HepG2 (cell line): ENCODE measurements at regions not wholly inside any gene's neighbourhood (a gene's known extent, or its start where the extent isn't known, plus 50 kb on each side); places are given as distances from the start of the nearest gene placed in this dataset.

Experiments
- ATAC-seq: fragments of 200-7000 bp; cut with Tn5 transposase; 3 replicates; pipeline ENCODE4 v1.9.1; 2020; ENCODE audit warnings: mild to moderate bottlenecking, moderate library complexity
- BruUV-seq: library from RNA; stranded (reverse); fragments of 400-500 nt; replicated peaks from 2 replicates; lab custom pipeline; 2021; lab: Mats Ljungman, UMichigan
- CTCF ChIA-PET: fragments of 300-600 bp; formaldehyde crosslinking; extraction: SDS; loops from one replicate; lab custom pipeline; 2021; ENCODE audit warnings: low total read pairs, inconsistent platforms, low intra/inter-chr PET ratio; lab: Yijun Ruan, JAX
- POLR2A ChIA-PET: fragments of 350-600 bp; sonication (Branson Sonifier 250); formaldehyde crosslinking; loops from one replicate; lab custom pipeline; 2020; ENCODE audit warnings: antibody characterized with exemption, inconsistent platforms; lab: Yijun Ruan, JAX
- DNase-seq: peaks from one replicate; pipeline ENCODE4 v3.0.0-alpha.2; 2015; ENCODE audit warnings: low spot score
- FAIRE-seq: peaks from 3 replicates; lab custom pipeline; 2011; peaks lifted over from hg19 to GRCh38; lab: Jason Lieb, UNC
- H2AFZ ChIP-seq: one replicate; pipeline ENCODE4 v1.6.1; 2011; ENCODE audit warnings: low read length, inconsistent platforms
- H3K27ac ChIP-seq: fragments of 300-600 bp; 3 replicates; pipeline ENCODE4 v1.8.0; 2011; ENCODE audit warnings: mixed run types, mild to moderate bottlenecking, mixed read lengths, low read length, inconsistent platforms; ENCODE audit not compliant: insufficient read depth; ENCODE audit errors: extremely low read length
- H3K27me3 ChIP-seq, 2 experiments: fragments of 200-600 bp in 1 of 2; 2 replicates in 1 of 2; 3 replicates in 1 of 2; pipeline versions ENCODE4 v1.6.0 to v1.8.0; 2011; ENCODE audit warnings: low read length in 2 of 2, mild to moderate bottlenecking in 2 of 2, moderate library complexity in 2 of 2, inconsistent platforms in 1 of 2; ENCODE audit not compliant: insufficient read depth in 2 of 2, control insufficient read depth in 1 of 2
- H3K36me3 ChIP-seq, 2 experiments: fragments of 200-600 bp in 1 of 2; replicated peaks in 1 of 2; 2 replicates in 1 of 2; 3 replicates in 1 of 2; pipeline versions ENCODE4 v1.5.1 to v1.8.0; 2011; ENCODE audit warnings: low read length in 2 of 2, inconsistent platforms in 1 of 2; ENCODE audit not compliant: insufficient read depth in 2 of 2, control insufficient read depth in 1 of 2
- H3K4me1 ChIP-seq: 2 replicates; pipeline ENCODE4 v1.5.1; 2012; ENCODE audit warnings: low read length, inconsistent platforms; ENCODE audit not compliant: insufficient read depth
- H3K4me2 ChIP-seq: 2 replicates; pipeline ENCODE4 v1.6.0; 2011; ENCODE audit warnings: low read depth, low read length, inconsistent platforms
- H3K4me3 ChIP-seq, 3 experiments: fragments of 200-600 bp in 1 of 3; sonication (generic), shearing (Covaris generic) in 1 of 3; replicated peaks in 1 of 3; 2 replicates each; pipeline ENCODE4 v1.5.1; 2011 to 2016; ENCODE audit warnings: low read length in 3 of 3, inconsistent platforms in 2 of 3, low read depth in 2 of 3, mild to moderate bottlenecking in 2 of 3, control low read depth in 1 of 3, mixed read lengths in 1 of 3; ENCODE audit not compliant: insufficient read depth in 1 of 3
- H3K79me2 ChIP-seq: one replicate; pipeline ENCODE4 v1.6.1; 2011; ENCODE audit warnings: low read length, inconsistent platforms; ENCODE audit not compliant: insufficient read depth
- H3K9ac ChIP-seq: 2 replicates; pipeline ENCODE4 v1.6.0; 2011; ENCODE audit warnings: mild to moderate bottlenecking, low read depth, low read length, inconsistent platforms; ENCODE audit not compliant: insufficient read depth
- H3K9me3 ChIP-seq: 2 replicates; pipeline ENCODE4 v1.5.1; 2012; ENCODE audit warnings: mild to moderate bottlenecking, low read length
- H4K20me1 ChIP-seq: 2 replicates; pipeline ENCODE4 v1.6.0; 2011; ENCODE audit warnings: inconsistent platforms, mild to moderate bottlenecking, low read length, moderate library complexity; ENCODE audit not compliant: insufficient read depth
- FOXP1 ChIP-seq, 2 experiments: fragments of 450-650 bp in 1 of 2; IDR thresholded peaks; 2 replicates each; pipeline ENCODE4 v1.6.1; 2017 to 2018; ENCODE audit warnings: antibody characterized with exemption in 1 of 2
- KLF9 ChIP-seq: IDR thresholded peaks from 2 replicates; pipeline ENCODE4 v1.6.1; 2016; ENCODE audit warnings: low read depth
- NR0B2 ChIP-seq: sonication (generic); formaldehyde crosslinking; IDR thresholded peaks from 2 replicates; pipeline ENCODE4 v1.4.0; 2020; ENCODE audit warnings: mild to moderate bottlenecking, missing genetic modification reagents
- PBX3 ChIP-seq: sonication (generic); formaldehyde crosslinking; IDR thresholded peaks from 2 replicates; pipeline ENCODE4 v1.8.1; 2023; ENCODE audit warnings: missing genetic modification reagents, inconsistent platforms, borderline replicate concordance
- PHF5A ChIP-seq: IDR thresholded peaks from one replicate; pipeline ENCODE4 v1.6.1; 2018; ENCODE audit warnings: low read depth, missing genetic modification reagents; ENCODE audit not compliant: unreplicated experiment
- SETDB1 ChIP-seq: sonication (generic); formaldehyde crosslinking; IDR thresholded peaks from 2 replicates; pipeline ENCODE4 v1.5.1; 2020; ENCODE audit warnings: missing genetic modification reagents, mild to moderate bottlenecking, borderline replicate concordance
- ZNF225 ChIP-seq: sonication (generic); formaldehyde crosslinking; IDR thresholded peaks from 2 replicates; pipeline ENCODE4 v1.4.0; 2020; ENCODE audit warnings: mild to moderate bottlenecking, missing genetic modification reagents
- ZNF264 ChIP-seq: sonication (generic); formaldehyde crosslinking; IDR thresholded peaks from 2 replicates; pipeline ENCODE4 v1.4.0; 2020; ENCODE audit warnings: missing genetic modification reagents
- ZNF615 ChIP-seq: sonication (generic); formaldehyde crosslinking; IDR thresholded peaks from 2 replicates; pipeline ENCODE4 v1.5.0; 2020; ENCODE audit warnings: mild to moderate bottlenecking, missing genetic modification reagents, borderline replicate concordance
- WGBS: methylation state at CpG from one replicate; pipeline ENCODE4 v1.1.6; 2017; ENCODE audit warnings: low lambda C conversion rate; 5-methylcytosine and 5-hydroxymethylcytosine counted together
- in situ Hi-C: cut with HindIII; loops from 2 replicates; pipeline ENCODE4 v1.10.0; 2017; ENCODE audit warnings: low pct_unique_long_range_greater_than_20kb; ENCODE audit not compliant: extremely low pct_ligation_motif_present
- intact Hi-C: fragments of 100-400 bp; cut with micrococcal nuclease; formaldehyde crosslinking; loops from one replicate; pipeline ENCODE4 v1.10.0; 2022; ENCODE audit not compliant: unreplicated experiment

DNA sequence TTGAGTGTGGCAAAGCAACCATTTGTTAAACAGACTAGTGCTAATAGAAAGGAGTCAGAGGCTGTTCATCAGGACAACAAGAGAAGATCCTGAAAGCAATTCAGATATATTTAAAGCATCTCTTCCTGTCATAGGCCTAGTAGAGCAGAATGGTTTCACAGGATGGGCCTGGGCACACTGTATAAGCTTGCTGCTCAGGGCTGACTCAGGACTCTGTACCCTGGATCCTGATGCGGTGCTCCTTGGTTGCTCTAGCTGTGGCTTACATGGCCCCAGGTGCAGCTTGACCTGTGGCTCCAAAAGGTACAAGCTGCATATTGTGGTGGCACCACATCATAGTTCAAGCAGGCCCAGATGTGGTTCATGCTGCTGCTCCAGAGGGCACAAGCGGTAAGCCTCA lies 313.4 kb downstream of the ETNK1 start:
- peaks cover 0 to 10% of the 10 kb centered on the region in 2 experiments; a peak in 1 of 5 replicates for H3K27me3 ChIP-seq
- BruUV-seq, result no TSS peak
- no peaks in the 10 kb centered on the region for H3K79me2 ChIP-seq
- ATAC-seq, result no peak
- in situ Hi-C loops (no loop called here), intact Hi-C loops (no loop called here)
- H2AFZ ChIP-seq, result no peak overlapping the region
- no peak overlapping the region for H3K4me2 ChIP-seq
- H3K36me3 ChIP-seq, result no peaks in the 10 kb centered on the region
- no peak overlapping the region for H3K27ac ChIP-seq
- ChIA-PET POLR2A (no interaction called here), CTCF (no interaction called here)
- no peak overlapping the region for H3K4me3 ChIP-seq
- H3K9me3 ChIP-seq, result no peaks in the 10 kb centered on the region
- H3K4me1 ChIP-seq, result no peaks in the 10 kb centered on the region
- no peak overlapping the region for H3K9ac ChIP-seq
- TF ChIP-seq ZNF264 (no peak), NR0B2 (no peak), PBX3 (CRISPR knock-in tag) (no peak), PHF5A (no peak), FOXP1 (IDR thresholded peaks at IDR 0.05) (no peak), FOXP1 (CRISPR knock-in tag; IDR thresholded peaks at IDR 0.05) (no peak), ZNF615 (CRISPR knock-in tag) (no peak), KLF9 (CRISPR knock-in tag) (no peak)
- H4K20me1 ChIP-seq, result no peaks in the 10 kb centered on the region
- no peak for FAIRE-seq
- 0% methylated on average over 1 of the region's 2 CpGs for WGBS
- DNase-seq, result no peak

- Histone ChIP-seq H3K79me2 (no peaks in the 10 kb centered on the region), H2AFZ (no peak overlapping the region), H3K4me1 (no peaks in the 10 kb centered on the region), H3K9me3 (no peaks in the 10 kb centered on the region), H4K20me1 (no peaks in the 10 kb centered on the region), H3K36me3 (no peaks in the 10 kb centered on the region), H3K27me3 (no peaks in the 10 kb centered on the region), H3K27ac (no peak overlapping the region), H3K4me2 (no peak overlapping the region), H3K4me3 (no peak overlapping the region), H3K9ac (no peak overlapping the region)
- in situ Hi-C loops (no loop called here), intact Hi-C loops (no loop called here)
- FAIRE-seq, result no peak
- ATAC-seq, result no peak
- no TSS peak for BruUV-seq
- DNase-seq, result no peak
- TF ChIP-seq SETDB1 (no peak), ZNF225 (CRISPR knock-in tag) (no peak)
- POLR2A ChIA-PET, result no interaction called here
- CTCF ChIA-PET, result no interaction called here
- WGBS, result 32% methylated on average over 5 of the region's 5 CpGs
Observed at GRCh38 chr12:22951206-22951605, 326.2 kb downstream of the ETNK1 start.
